K562 (cell line): ENCODE measurements at regions not wholly inside any gene's neighbourhood (a gene's known extent, or its start where the extent isn't known, plus 50 kb on each side); places are given as distances from the start of the nearest gene placed in this dataset.

Experiments
- ATAC-seq: fragments of 200-7000 bp; cut with Tn5 transposase; 3 replicates; pipeline ENCODE4 v1.9.1; 2020; ENCODE audit warnings: moderate library complexity
- BruUV-seq: library from RNA; stranded (reverse); fragments of 400-500 nt; replicated peaks from 2 replicates; lab custom pipeline; 2021; lab: Mats Ljungman, UMichigan
- CTCF ChIA-PET: fragments of 300-600 bp; formaldehyde crosslinking; extraction: SDS; loops from one replicate; lab custom pipeline; 2021; ENCODE audit warnings: low intra/inter-chr PET ratio; lab: Yijun Ruan, JAX
- POLR2A ChIA-PET: fragments of 300-600, 350-650 bp; sonication (Branson Sonifier 250); formaldehyde crosslinking; extraction: SDS; loops from one replicate; lab custom pipeline; 2021; ENCODE audit warnings: antibody characterized with exemption, inconsistent platforms; lab: Yijun Ruan, JAX
- DNase-seq, 4 experiments: peaks; one replicate each; pipeline versions ENCODE4 v3.0.0 to v3.0.0-alpha.2; 2011 to 2018; ENCODE audit warnings: low spot score in 3 of 4, mixed read lengths in 3 of 4; ENCODE audit errors: extremely low read depth in 1 of 4
- FAIRE-seq: peaks from 2 replicates; lab custom pipeline; 2011; peaks lifted over from hg19 to GRCh38; lab: Jason Lieb, UNC
- H2AFZ ChIP-seq: 2 replicates; pipeline ENCODE4 v1.6.0; 2011; ENCODE audit warnings: low read depth, low read length, control low read depth, inconsistent platforms
- H3K27ac ChIP-seq: fragments of 200-600 bp; 3 replicates; pipeline ENCODE4 v1.8.0; 2011; ENCODE audit warnings: low read depth, mild to moderate bottlenecking, control low read depth, inconsistent platforms, low read length, moderate library complexity, mixed read lengths; ENCODE audit errors: extremely low read depth
- H3K27me3 ChIP-seq, 2 experiments: fragments of 300-600 bp in 1 of 2; 2 replicates in 1 of 2; 3 replicates in 1 of 2; pipeline versions ENCODE4 v1.6.0 to v1.8.0; 2011; ENCODE audit warnings: inconsistent platforms in 2 of 2, low read length in 2 of 2, mild to moderate bottlenecking in 1 of 2, mixed read lengths in 1 of 2, moderate library complexity in 1 of 2; ENCODE audit not compliant: control insufficient read depth in 2 of 2, insufficient read depth in 2 of 2
- H3K36me3 ChIP-seq: fragments of 300-600 bp; 3 replicates; pipeline ENCODE4 v1.8.0; 2011; ENCODE audit warnings: mild to moderate bottlenecking, low read length, inconsistent platforms; ENCODE audit not compliant: control insufficient read depth, insufficient read depth
- H3K4me1 ChIP-seq, 2 experiments: fragments of 200-600 bp in 1 of 2; replicated peaks in 1 of 2; 2 replicates in 1 of 2; 3 replicates in 1 of 2; pipeline versions ENCODE4 v1.5.1 to v1.8.0; 2011; ENCODE audit warnings: inconsistent platforms in 2 of 2, low read length in 2 of 2, mild to moderate bottlenecking in 1 of 2, mixed read lengths in 1 of 2, moderate library complexity in 1 of 2; ENCODE audit not compliant: control insufficient read depth in 2 of 2, insufficient read depth in 2 of 2
- H3K4me2 ChIP-seq: 2 replicates; pipeline ENCODE4 v1.6.1; 2011; ENCODE audit warnings: low read length, control low read depth, inconsistent platforms, mixed read lengths; ENCODE audit not compliant: insufficient read depth
- H3K4me3 ChIP-seq: fragments of 200-600 bp; sonication (generic), shearing (Covaris generic); 2 replicates; pipeline ENCODE4 v1.5.1; 2016; ENCODE audit warnings: control low read depth, inconsistent platforms
- H3K79me2 ChIP-seq: fragments of 200-600 bp; 3 replicates; pipeline ENCODE4 v1.8.0; 2011; ENCODE audit warnings: low read length, inconsistent platforms; ENCODE audit not compliant: control insufficient read depth, insufficient read depth
- H3K9ac ChIP-seq, 2 experiments: 2 replicates each; pipeline versions ENCODE4 v1.6.0 to v1.6.1; 2011; ENCODE audit warnings: low read depth in 2 of 2, low read length in 2 of 2, control low read depth in 1 of 2, inconsistent platforms in 1 of 2, mild to moderate bottlenecking in 1 of 2, mixed read lengths in 1 of 2; ENCODE audit not compliant: insufficient read depth in 1 of 2
- H3K9me1 ChIP-seq: one replicate; pipeline ENCODE4 v1.6.0; 2011; ENCODE audit warnings: inconsistent platforms, mild to moderate bottlenecking, low read length, moderate library complexity; ENCODE audit not compliant: control insufficient read depth, insufficient read depth
- H3K9me3 ChIP-seq: replicated peaks from 2 replicates; pipeline ENCODE4 v1.5.1; 2011; ENCODE audit warnings: low read depth, low read length, inconsistent platforms; ENCODE audit not compliant: control insufficient read depth, insufficient read depth
- H4K20me1 ChIP-seq: replicated peaks from 2 replicates; pipeline ENCODE4 v1.6.1; 2011; ENCODE audit warnings: low read length, inconsistent platforms, mixed read lengths; ENCODE audit not compliant: control insufficient read depth, insufficient read depth
- BACH1 ChIP-seq: fragments of 200-800 bp; sonication (Bioruptor generic); IDR thresholded peaks from 2 replicates; pipeline ENCODE4 v1.6.1; 2016; ENCODE audit warnings: missing genetic modification characterization, missing compliant biosample characterization
- CBX2 ChIP-seq: fragments of 200-600 bp; sonication (generic); IDR thresholded peaks from one replicate; pipeline ENCODE4 v1.6.1; 2012; ENCODE audit warnings: mild to moderate bottlenecking, low read length, inconsistent platforms; ENCODE audit not compliant: insufficient read depth, poor library complexity, severe bottlenecking
- CREB3 ChIP-seq: fragments of 450-650 bp; conservative IDR thresholded peaks from 2 replicates; pipeline ENCODE4 v1.6.1; 2016; ENCODE audit warnings: missing genetic modification characterization, low read depth, mild to moderate bottlenecking, missing compliant biosample characterization, moderate library complexity
- DLX4 ChIP-seq: fragments of 250-450 bp; sonication (Bioruptor Pico); IDR thresholded peaks from 2 replicates; pipeline ENCODE4 v1.6.1; 2021; ENCODE audit warnings: mild to moderate bottlenecking
- E2F5 ChIP-seq: sonication (generic); formaldehyde crosslinking; IDR thresholded peaks from 2 replicates; pipeline ENCODE4 v1.8.0; 2022; ENCODE audit warnings: mild to moderate bottlenecking, missing genetic modification reagents
- MEF2D ChIP-seq: conservative IDR thresholded peaks from 2 replicates; pipeline ENCODE4 v1.6.1; 2016; ENCODE audit warnings: low read depth, missing genetic modification characterization, missing compliant biosample characterization
- NR0B1 ChIP-seq: fragments of 450-650 bp; IDR thresholded peaks from one replicate; pipeline ENCODE4 v1.6.1; 2018; ENCODE audit warnings: mild to moderate bottlenecking, moderate library complexity; ENCODE audit not compliant: partially characterized antibody
- TBP ChIP-seq: optimal IDR thresholded peaks from 2 replicates; pipeline ENCODE3; 2011; ENCODE audit warnings: low read depth, low read length, improper control_type of control experiment
- TEAD4 ChIP-seq, 2 experiments: sonication (generic) in 1 of 2; formaldehyde crosslinking in 1 of 2; IDR thresholded peaks; 2 replicates each; pipeline versions ENCODE4 v1.6.1 to v1.8.0; 2012 to 2022; ENCODE audit warnings: borderline replicate concordance in 1 of 2, inconsistent platforms in 1 of 2, low read length in 1 of 2, mild to moderate bottlenecking in 1 of 2, missing genetic modification reagents in 1 of 2
- ZFPM2 ChIP-seq: fragments of 250-450 bp; sonication (Bioruptor Pico); IDR thresholded peaks from 2 replicates; pipeline ENCODE4 v1.5.1; 2022; ENCODE audit warnings: mild to moderate bottlenecking
- ZNF217 ChIP-seq: sonication (generic); formaldehyde crosslinking; IDR thresholded peaks from 2 replicates; pipeline ENCODE4 v1.8.0; 2022; ENCODE audit warnings: mild to moderate bottlenecking, missing genetic modification reagents
- WGBS: fragments of 100-300 bp; shearing (Covaris generic); methylation state at CpG from one replicate; pipeline ENCODE4 v1.1.6; 2016; ENCODE audit warnings: low coverage, mixed read lengths; ENCODE audit not compliant: insufficient coverage; ENCODE audit errors: missing lambda C conversion rate; 5-methylcytosine and 5-hydroxymethylcytosine counted together
- in situ Hi-C: fragments of 300-500 bp; cut with MboI; formaldehyde crosslinking; loops from 4 replicates; pipeline ENCODE4 v1.15.0; 2018; ENCODE audit warnings: inconsistent platforms, mixed read lengths
- intact Hi-C: fragments of 100-400 bp; cut with micrococcal nuclease; formaldehyde crosslinking; loops from 2 replicates; pipeline ENCODE4 v1.14.2; 2022

- Histone ChIP-seq H3K27ac (no peak overlapping the region), H3K9me1 (no peaks in the 10 kb centered on the region), H3K4me2 (no peak overlapping the region)
- WGBS = 18% methylated on average over 8 of the region's 16 CpGs
- TF ChIP-seq E2F5 (CRISPR knock-in tag) (no peak), CREB3 (tag) (no peak)
- TF ChIP-seq, all 486 proteins: peak for 0
- H3K27me3 ChIP-seq = peaks cover 0 to 16% of the 10 kb centered on the region in 2 experiments; a peak in 3 of 5 replicates
- H3K9me3 ChIP-seq = no peaks in the 10 kb centered on the region
- ATAC-seq = no peak
- no peak for DNase-seq
- POLR2A ChIA-PET = no interaction called here
- CTCF ChIA-PET = no interaction called here
- BruUV-seq = no TSS peak
- no peak overlapping the region for H2AFZ ChIP-seq
- in situ Hi-C loops (no loop called here), intact Hi-C loops (no loop called here)
- no peaks in the 10 kb centered on the region for H4K20me1 ChIP-seq
- H3K4me1 ChIP-seq = no peaks in the 10 kb centered on the region
- H3K36me3 ChIP-seq = no peaks in the 10 kb centered on the region
- H3K9ac ChIP-seq = no peak overlapping the region
- no peaks in the 10 kb centered on the region for H3K79me2 ChIP-seq
- no peak for FAIRE-seq
- H3K4me3 ChIP-seq = no peak overlapping the region
Measured at GRCh38 chr18:78496079-78496478, 483.5 kb upstream of the SALL3 start.

GRCh38 chr18:78497641-78498040 lies 482.0 kb upstream of the SALL3 start:
- ChIA-PET CTCF (no interaction called here), POLR2A (no interaction called here)
- FAIRE-seq (no peak), ATAC-seq (no peak), DNase-seq (no peak)
- Histone ChIP-seq H3K27ac (no peak overlapping the region), H2AFZ (no peak overlapping the region), H3K9me3 (no peaks in the 10 kb centered on the region), H3K9ac (no peak overlapping the region), H3K4me1 (no peaks in the 10 kb centered on the region), H3K27me3 (peaks cover 0 to 27% of the 10 kb centered on the region in 2 experiments; a peak in 3 of 5 replicates), H3K79me2 (no peaks in the 10 kb centered on the region), H3K36me3 (no peaks in the 10 kb centered on the region), H3K9me1 (no peaks in the 10 kb centered on the region), H3K4me3 (no peak overlapping the region), H4K20me1 (no peaks in the 10 kb centered on the region), H3K4me2 (no peak overlapping the region)
- WGBS = 0% methylated on average over 5 of the region's 13 CpGs
- intact Hi-C loops (no loop called here), in situ Hi-C loops (no loop called here)
- BruUV-seq = no TSS peak
- TF ChIP-seq TEAD4 (IDR thresholded peaks at IDR 0.05; ENCODE audit: low read length) (no peak), TEAD4 (CRISPR knock-in tag; IDR thresholded peaks at IDR 0.05; ENCODE audit: borderline replicate concordance) (no peak), NR0B1 (no peak), CBX2 (no peak), TBP (no peak), BACH1 (no peak), MEF2D (tag) (no peak), ZNF217 (CRISPR knock-in tag) (no peak), ZFPM2 (CRISPR knock-in tag) (no peak), DLX4 (no peak)
